GM19025 (cell line): ENCODE measurements at regions not wholly inside any gene's neighbourhood (a gene's known extent, or its start where the extent isn't known, plus 50 kb on each side); places are given as distances from the start of the nearest gene placed in this dataset.

Source experiments
- ATAC-seq: cut with Tn5 transposase; IDR thresholded peaks from one replicate; pipeline ENCODE4 v1.9.1; 2021; ENCODE audit warnings: mild to moderate bottlenecking, low read depth, moderate library complexity; ENCODE audit not compliant: unreplicated experiment

DNA sequence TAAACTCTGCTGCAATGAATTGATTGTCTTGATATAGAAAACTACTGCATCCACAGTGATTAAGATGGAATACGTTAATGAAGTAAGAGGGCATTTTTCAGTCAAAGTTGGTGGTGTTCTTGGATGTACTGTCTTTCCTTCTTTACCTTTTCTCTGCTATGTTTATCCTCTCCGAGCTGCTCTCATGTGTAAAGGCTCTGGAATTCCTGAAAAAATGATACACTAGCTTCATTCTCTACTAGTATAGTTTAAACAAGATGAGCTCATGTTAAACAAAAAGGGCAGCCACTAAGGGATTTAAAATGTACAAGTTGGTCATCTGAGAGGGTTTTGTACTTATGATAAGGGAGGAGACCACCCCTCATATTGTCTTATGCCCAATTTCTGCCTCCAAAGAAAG, 504.6 kb upstream of the NECTIN3 start:
- ATAC-seq: no peak

- ATAC-seq: no peak
Observed at GRCh38 chr3:110568246-110568645, 503.4 kb upstream of the NECTIN3 start.

DNA sequence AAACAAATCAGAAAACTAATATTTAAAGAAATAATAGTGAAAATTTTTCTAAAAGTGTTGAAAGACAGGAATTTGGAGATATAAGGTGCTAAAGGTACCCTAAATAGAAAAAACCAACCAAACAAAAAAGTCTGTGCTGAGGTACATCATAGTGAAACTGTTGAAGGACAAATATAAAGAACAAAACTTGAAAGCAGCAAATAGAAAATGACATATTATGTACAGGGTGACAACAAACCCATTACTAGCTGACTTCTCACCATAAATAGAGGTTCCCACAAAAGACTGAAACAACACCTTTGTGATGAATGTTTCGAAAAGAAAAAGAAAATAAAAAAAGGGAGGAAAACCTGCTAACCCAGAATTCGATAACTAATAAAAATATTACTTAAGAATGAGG, 502.5 kb upstream of the NECTIN3 start:
- ATAC-seq: no peak

DNA sequence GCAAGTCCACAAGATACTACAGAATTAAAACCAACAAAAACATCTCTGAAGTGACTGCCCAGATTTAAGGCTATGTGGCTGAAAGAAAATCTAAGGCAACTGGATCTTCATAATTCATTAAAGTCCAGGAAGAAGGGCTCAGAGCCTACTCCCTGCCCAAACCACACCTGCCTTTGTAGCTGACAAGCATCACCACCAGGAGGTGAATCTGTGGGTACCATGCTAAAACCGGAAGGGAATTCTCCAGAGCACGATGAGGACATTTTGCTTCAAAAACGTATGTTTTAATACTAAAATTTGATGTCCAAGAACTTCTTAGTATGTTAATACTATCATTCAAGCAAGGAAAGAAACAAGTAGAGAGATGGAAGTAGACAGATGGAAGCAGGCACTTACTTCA, 495.9 kb upstream of the NECTIN3 start:
- ATAC-seq: no peak

DNA sequence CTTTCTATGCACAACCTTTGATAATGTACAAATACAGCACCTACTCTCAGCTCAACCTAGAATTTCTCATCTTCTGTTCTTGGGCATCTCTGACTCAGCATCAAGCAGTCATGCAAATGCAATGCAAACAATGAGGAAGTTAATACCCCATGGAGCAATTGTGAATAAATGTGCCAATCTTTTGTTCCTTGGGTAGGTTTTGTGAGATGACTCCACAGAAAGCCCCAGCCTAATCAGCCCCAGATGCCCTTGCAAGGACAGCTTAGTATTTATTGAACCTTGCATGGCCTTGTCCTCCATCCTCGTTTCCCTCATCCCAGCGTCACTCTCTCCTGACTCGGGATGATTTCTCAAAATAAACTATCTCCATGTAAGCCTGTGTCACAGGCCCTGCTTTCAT, 494.7 kb upstream of the NECTIN3 start:
- ATAC-seq: no peak

DNA sequence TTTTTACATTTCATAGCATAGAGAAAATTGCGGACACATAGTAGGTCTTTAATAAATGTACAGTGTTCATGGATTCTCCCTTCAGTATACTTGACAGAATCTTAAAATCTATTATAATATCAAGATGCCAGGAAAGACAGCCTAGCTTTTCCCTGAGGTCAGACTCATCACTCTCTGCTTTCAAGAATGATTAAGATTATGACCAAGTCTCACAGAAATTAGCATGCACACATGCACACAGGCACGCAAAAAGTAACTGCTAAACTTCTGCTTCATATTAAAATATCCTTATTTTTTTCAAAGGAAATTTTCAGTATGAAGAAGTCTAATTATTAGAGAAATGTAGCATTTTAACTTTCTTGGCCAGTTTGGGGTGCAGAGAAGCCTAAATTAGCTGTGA, 493.8 kb upstream of the NECTIN3 start:
- ATAC-seq: no peak

DNA sequence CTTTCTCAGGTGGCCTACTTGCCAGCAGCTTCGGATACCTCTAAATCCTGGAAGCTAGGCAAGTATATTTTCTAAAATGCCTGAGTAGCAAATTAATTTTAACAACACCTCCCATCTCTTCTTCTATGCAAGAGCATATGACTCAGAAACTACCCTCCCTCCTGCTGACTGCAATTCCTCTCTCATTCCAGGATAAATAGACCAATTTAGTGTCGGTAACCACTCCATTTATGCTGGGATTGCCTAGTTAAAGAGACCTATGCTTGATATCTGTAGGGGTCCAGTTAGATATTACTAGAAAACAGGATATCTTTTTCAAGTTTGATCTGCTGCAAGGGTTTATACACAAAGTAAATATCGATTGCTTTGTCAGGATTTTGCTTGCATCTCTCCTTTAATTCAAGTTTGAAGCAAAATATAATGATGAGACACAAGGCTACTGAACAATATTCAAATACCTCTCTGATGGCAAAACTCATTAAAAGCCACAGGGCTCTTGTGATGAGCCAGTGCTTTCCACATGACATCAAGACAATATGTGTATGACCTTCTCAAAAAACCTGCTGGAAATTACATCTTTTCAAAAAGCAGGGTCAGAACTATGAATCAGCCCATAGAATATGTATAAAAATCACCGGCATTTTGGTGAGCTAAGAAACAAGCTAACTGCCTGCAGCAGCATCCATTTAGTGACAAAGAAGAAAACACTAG, 491.6 kb upstream of the NECTIN3 start:
- ATAC-seq: no peak

- ATAC-seq: no peak
Observed at GRCh38 chr3:110583373-110583935, 488.2 kb upstream of the NECTIN3 start.

DNA sequence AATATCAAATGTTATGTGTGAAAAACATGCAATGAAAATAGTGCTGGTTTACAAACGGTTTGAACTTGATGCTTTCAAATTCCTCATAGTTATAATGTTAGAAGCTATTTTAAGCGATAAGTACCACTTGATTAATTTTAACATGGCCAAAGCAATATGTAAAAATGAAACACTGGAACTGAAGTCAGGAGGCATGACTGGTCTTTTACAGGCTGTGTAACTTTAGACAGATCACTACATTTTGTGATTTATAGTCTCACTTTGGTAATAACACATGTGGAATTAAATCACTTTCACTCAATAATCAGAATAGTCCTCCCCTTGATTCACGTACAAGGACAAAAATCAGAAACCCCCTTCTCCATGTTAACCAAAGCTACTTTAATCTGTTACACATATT, 482.7 kb upstream of the NECTIN3 start:
- no peak for ATAC-seq

GRCh38 chr3:110589341-110589740, 482.3 kb upstream of the NECTIN3 start:
- ATAC-seq: no peak

- ATAC-seq: no peak
Observed at GRCh38 chr3:110593749-110594148, 477.9 kb upstream of the NECTIN3 start.

DNA sequence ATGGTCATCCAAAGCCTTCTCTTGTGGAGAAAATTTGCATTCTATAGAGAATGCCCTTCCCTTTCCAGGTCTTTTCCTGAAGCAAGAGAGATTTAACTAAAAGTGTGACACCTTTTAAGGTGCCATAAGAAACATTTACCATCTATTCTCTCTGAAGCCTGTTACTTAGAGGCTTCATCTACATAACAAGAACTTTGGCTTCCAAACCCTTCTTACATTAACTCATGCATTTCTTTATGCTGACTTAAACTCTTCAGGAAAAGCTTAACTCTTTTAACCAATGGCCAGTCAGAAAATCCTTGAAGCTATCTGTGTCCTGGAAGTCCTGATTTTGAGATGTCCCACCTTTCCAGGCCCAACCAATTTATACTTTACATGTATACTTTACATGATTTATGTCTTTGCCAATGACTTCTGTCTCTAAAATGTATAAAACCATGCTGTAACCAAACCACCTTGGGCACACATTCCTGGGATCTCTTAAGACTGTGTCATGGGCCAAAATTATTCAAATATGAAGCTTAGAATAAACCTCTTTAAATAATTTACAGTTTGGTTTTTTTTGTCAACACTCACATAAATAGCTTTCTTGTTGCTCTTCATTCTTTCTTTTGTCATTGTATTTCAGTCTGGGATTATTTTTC, 472.6 kb upstream of the NECTIN3 start:
- ATAC-seq: no peak

GRCh38 chr3:110608566-110608965, 463.1 kb upstream of the NECTIN3 start:
- ATAC-seq: no peak

DNA sequence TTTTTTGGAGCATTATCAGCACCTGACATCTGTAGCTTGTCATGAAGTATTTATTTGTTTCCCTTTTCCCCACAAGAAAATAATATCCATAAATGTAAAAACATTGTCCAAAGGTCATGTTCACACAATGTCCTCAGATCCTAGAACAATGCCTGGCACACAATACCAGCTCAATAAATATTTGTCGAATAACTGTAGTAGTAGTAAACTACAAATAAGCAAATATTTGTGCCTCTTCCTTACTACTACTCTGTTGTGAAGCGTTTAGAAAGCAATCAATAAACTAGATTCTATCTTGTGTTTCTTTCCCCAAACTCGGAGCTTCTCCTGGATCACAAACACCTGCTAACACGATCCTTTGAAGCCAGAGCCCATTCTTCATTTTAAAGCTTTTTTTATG, 459.6 kb upstream of the NECTIN3 start:
- no peak for ATAC-seq

DNA sequence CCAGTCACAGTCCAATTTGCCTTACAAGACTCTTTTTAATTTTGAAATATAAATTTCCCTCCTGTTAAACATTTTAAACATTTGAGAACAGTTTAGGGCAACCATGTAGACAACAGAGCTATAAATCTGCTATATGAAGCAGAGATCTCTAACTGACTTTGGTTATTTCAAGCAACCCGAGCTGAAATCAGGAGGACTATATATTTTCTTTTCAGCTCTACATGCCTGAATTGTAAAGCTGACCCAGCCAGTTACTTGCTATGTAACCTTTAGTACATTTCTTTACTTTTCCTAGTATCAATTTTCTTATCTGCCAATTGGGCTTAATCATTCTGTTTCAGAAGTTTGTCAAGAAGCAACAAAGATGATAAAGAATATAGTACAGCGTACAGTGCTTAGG, 457.4 kb upstream of the NECTIN3 start:
- ATAC-seq: no peak

DNA sequence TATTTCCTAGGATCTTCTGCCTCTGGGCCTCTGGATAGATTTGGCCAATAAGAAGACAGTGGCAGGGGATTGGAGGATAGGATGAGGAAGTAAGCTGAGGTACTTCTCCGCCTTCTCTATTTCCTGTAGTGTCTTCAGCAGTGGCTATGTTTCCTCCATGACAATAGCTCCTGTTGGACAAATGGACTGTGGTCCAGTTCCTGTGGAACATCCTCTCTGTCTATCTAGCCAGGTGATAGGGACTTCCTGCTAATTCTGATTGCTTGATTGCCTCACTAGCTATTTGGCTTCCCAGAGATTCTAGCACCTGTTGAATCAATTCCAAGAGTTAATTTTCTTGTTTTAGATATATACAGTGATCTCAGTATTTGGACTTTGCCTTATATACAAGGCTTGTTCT, 456.2 kb upstream of the NECTIN3 start:
- no peak for ATAC-seq

DNA sequence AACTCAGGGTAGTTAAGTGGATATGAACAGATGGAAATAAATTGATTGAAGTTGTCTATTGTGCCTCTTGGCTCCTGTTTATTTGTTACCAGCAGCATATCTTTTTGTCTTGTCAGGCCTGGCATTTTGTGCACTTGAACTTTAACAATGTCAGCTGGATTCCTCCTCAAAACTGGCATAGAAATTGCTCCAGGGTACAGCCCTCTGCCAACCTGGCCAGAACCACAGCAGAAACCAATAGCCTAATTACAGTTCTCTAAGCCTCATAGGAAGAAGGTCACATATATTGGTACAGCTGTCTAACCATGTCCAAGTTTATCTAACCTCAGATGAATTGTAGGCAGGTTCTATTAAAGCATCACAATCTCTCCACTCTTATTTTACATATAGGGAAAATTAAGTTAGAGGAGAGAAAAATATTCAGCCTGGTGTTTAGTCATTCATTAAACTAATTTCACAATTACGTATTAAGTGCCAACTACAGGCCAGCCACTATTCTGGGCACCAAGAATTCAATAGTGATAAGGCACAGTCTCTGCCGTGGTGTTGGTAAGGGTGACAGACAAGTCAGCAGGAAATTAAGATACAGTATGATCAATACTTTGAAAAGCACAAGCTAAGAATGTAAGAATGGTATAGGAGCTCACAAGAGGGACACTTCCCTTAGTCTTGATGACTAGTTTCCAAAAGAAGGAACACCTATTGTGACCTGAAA, 452.9 kb upstream of the NECTIN3 start:
- ATAC-seq: no peak

- no peak for ATAC-seq
Observed at GRCh38 chr3:110620118-110620517, 451.5 kb upstream of the NECTIN3 start.

GRCh38 chr3:110623571-110623970, 448.0 kb upstream of the NECTIN3 start:
- peak; percentile 58 for ATAC-seq

GRCh38 chr3:110624576-110624975, 447.0 kb upstream of the NECTIN3 start:
- no peak for ATAC-seq

GRCh38 chr3:110625201-110625747, 446.3 kb upstream of the NECTIN3 start:
- no peak for ATAC-seq
